GDM1 (cell line): ENCODE measurements at regions not wholly inside any gene's neighbourhood (a gene's known extent, or its start where the extent isn't known, plus 50 kb on each side); places are given as distances from the start of the nearest gene placed in this dataset.
A peak's percentile ranks its signal among the peaks of the same experiment; 100 is the strongest.

Experiments
- DNase-seq: peaks from one replicate; lab custom pipeline; 2025; lab: John Stamatoyannopoulos, UW

- DNase-seq = no peak
Observed at GRCh38 chr14:34038358-34039057, 87.6 kb upstream of the EGLN3 start.

GRCh38 chr14:34036319-34036766, 85.5 kb upstream of the EGLN3 start:
- no peak for DNase-seq

GRCh38 chr14:34035934-34036250, 85.0 kb upstream of the EGLN3 start:
- no peak for DNase-seq

- DNase-seq = no peak
Observed at GRCh38 chr14:34035177-34035933, 84.5 kb upstream of the EGLN3 start.

GRCh38 chr14:34034447-34035176, 83.7 kb upstream of the EGLN3 start:
- DNase-seq = no peak

GRCh38 chr14:34032720-34033119, 81.8 kb upstream of the EGLN3 start:
- no peak for DNase-seq

GRCh38 chr14:34030864-34031263, 80.0 kb upstream of the EGLN3 start:
- DNase-seq = no peak

GRCh38 chr14:34029921-34030334, 79.1 kb upstream of the EGLN3 start:
- DNase-seq = no peak

- DNase-seq = no peak
Observed at GRCh38 chr14:34027990-34028495, 77.2 kb upstream of the EGLN3 start.

GRCh38 chr14:34027130-34027989, 76.5 kb upstream of the EGLN3 start:
- no peak for DNase-seq

- no peak for DNase-seq
Observed at GRCh38 chr14:34025325-34026017, 74.6 kb upstream of the EGLN3 start.

GRCh38 chr14:34024768-34025144, 73.9 kb upstream of the EGLN3 start:
- no peak for DNase-seq

- no peak for DNase-seq
Observed at GRCh38 chr14:34023824-34024767, 73.2 kb upstream of the EGLN3 start.

GRCh38 chr14:34021096-34021495, 70.2 kb upstream of the EGLN3 start:
- no peak for DNase-seq

- DNase-seq = no peak
Observed at GRCh38 chr14:34020014-34020413, 69.1 kb upstream of the EGLN3 start.

GRCh38 chr14:34018564-34019244, 67.8 kb upstream of the EGLN3 start:
- DNase-seq = no peak

- DNase-seq = no peak
Observed at GRCh38 chr14:34018125-34018524, 67.3 kb upstream of the EGLN3 start.

GRCh38 chr14:34015383-34015782, 64.5 kb upstream of the EGLN3 start:
- no peak for DNase-seq

- no peak for DNase-seq
Observed at GRCh38 chr14:34014936-34015335, 64.1 kb upstream of the EGLN3 start.

- peak; percentile 43 for DNase-seq
Observed at GRCh38 chr14:34013721-34014060, 62.8 kb upstream of the EGLN3 start.
